ENCODE measurements at regions not wholly inside any gene's neighbourhood (a gene's known extent, or its start where the extent isn't known, plus 50 kb on each side); places are given as distances from the start of the nearest gene placed in this dataset.

- DNase-seq, result peak; percentile 59
These were observed 103.6 kb downstream of the UCHL1 start for GRCh38 chr4:41360214-41360920.

GRCh38 chr4:41360921-41361793 is 104.4 kb downstream of the UCHL1 start:
- DNase-seq, result peak; percentile 34

- no peak for DNase-seq
These were observed 105.2 kb downstream of the UCHL1 start for GRCh38 chr4:41361794-41362526.

- no peak for DNase-seq
These were observed 106.1 kb downstream of the UCHL1 start for GRCh38 chr4:41362621-41363383.

- DNase-seq, result peak; percentile 61
These were observed 106.8 kb downstream of the UCHL1 start for GRCh38 chr4:41363384-41363981.

- no peak for DNase-seq
These were observed 108.1 kb downstream of the UCHL1 start for GRCh38 chr4:41364876-41365275.

- no peak for DNase-seq
These were observed 109.0 kb downstream of the UCHL1 start for GRCh38 chr4:41365681-41366080.

- no peak for DNase-seq
These were observed 110.3 kb downstream of the UCHL1 start for GRCh38 chr4:41366911-41367517.

- DNase-seq, result no peak
These were observed 113.0 kb downstream of the UCHL1 start for GRCh38 chr4:41369680-41370079.

GRCh38 chr4:41373221-41373620 is 116.5 kb downstream of the UCHL1 start:
- no peak for DNase-seq

- DNase-seq, result no peak
These were observed 117.8 kb downstream of the UCHL1 start for GRCh38 chr4:41374490-41374889.

GRCh38 chr4:41375561-41375960 is 118.8 kb downstream of the UCHL1 start:
- DNase-seq, result no peak

- DNase-seq, result no peak
These were observed 120.5 kb downstream of the UCHL1 start for GRCh38 chr4:41377196-41377595.

- DNase-seq, result no peak
These were observed 122.5 kb downstream of the UCHL1 start for GRCh38 chr4:41379230-41379629.

- no peak for DNase-seq
These were observed 123.9 kb downstream of the UCHL1 start for GRCh38 chr4:41380511-41381157.

- DNase-seq, result no peak
These were observed 124.7 kb downstream of the UCHL1 start for GRCh38 chr4:41381384-41381783.

- no peak for DNase-seq
These were observed 128.3 kb downstream of the UCHL1 start for GRCh38 chr4:41384992-41385391.

GRCh38 chr4:41385481-41385880 is 128.8 kb downstream of the UCHL1 start:
- no peak for DNase-seq

- DNase-seq, result no peak
These were observed 131.4 kb downstream of the UCHL1 start for GRCh38 chr4:41388080-41388479.

- DNase-seq, result no peak
These were observed 132.6 kb downstream of the UCHL1 start for GRCh38 chr4:41389356-41389755.

GRCh38 chr4:41390661-41391060 is 133.9 kb downstream of the UCHL1 start:
- DNase-seq, result no peak

Data from fibroblast of skin of back (primary cell).